ENCODE measurements at regions not wholly inside any gene's neighbourhood (a gene's known extent, or its start where the extent isn't known, plus 50 kb on each side); places are given as distances from the start of the nearest gene placed in this dataset.
"Not testable (repeated sequence)": the region's sequence is repeated elsewhere in the genome, so short reads cannot be mapped to it uniquely, and the experiment has no call there.

DNA sequence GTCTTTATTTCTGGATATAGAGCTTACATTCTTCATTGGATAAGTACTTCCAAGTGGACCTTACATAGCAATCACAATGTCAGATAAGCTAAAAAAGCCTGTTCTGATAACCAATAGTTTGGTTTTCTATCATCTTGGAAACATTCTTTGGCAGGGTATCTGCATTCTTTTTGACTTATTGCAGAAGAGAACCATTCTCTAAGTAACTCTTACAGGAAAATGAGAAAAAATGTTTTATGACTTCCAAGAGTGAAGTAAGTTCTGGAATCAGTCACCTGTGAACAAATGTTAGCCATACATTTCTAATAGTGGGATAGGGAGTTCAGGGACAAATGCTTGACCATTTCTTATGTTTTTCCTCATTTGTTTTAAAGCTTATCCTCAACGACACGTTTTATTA lies 564.0 kb downstream of the CD109 start:
- DNase-seq = no peak

DNA sequence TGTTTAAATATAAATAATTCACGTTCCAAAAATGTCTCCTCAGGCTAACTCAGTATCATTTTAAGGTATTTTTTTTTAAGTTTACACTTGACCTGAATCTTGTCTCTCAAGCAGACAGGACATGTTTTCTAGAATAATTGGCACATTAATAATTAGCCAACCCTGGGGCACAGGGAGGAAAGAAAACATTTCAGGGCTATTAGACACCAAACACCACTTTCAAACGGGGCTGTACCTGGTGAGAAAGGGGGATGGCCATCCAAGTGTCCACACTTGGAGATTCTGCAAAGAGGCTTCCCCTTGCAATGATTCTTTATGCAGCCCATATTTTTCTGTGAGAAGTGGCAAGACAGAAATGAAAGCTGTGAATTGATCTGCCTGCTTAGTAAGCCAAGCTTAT lies 560.8 kb downstream of the CD109 start:
- no peak for DNase-seq

DNA sequence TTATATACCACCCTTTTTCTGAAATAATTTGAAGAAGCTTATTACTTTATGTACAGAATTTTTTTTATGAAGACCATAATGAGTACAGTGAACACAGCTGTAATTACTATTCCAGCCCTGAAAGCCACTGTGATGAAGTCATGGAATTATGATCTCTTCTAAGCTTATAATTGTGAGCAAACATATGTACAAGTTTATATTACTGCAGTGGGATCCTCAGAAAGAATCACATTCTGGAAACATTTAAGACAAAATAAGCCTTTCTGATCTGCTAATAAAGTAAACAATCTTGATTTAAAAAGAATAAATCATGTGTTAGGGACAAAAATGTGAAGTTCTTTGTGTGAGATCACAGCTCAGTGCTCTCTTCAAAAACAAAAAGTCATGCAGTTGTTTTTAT lies 560.4 kb downstream of the CD109 start:
- peak; percentile 35 for DNase-seq

DNA sequence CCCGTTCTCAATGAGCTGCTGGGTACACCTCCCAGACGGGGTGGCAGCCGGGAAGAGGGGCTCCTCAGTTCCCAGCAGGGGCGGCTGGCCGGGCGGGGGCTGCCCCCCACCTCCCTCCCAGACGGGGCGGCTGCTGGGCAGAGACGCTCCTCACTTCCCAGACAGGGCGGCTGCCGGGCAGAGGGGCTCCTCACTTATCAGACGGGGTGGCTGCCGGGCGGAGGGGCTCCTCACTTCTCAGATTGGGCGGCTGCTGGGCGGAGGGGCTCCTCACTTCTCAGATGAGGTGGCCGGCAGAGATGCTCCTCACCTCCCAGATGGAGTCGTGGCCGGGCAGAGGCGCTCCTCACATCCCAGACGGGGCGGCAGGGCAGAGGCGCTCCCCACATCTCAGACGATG lies 559.0 kb downstream of the CD109 start:
- not testable (repeated sequence) for DNase-seq

DNA sequence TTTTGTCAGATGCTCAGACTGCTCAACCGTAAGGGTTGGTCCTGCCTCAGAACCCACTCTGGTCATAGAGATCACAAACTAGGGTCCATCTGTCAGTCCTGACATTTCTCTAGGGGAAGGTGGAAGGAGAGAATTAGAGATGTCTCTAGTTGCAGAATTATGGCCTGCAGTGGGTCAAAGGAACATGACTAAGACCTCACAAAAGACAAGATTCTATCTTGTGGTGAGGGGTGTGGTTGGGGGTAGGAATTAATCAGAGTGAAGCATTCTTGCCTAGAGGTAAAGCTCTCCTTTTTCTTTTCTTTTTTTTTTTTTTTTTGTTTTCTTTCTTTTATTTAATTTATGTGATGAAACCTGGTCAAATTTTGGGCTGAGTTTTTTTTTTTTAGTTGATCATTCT lies 558.1 kb downstream of the CD109 start:
- DNase-seq = not testable (repeated sequence)

DNA sequence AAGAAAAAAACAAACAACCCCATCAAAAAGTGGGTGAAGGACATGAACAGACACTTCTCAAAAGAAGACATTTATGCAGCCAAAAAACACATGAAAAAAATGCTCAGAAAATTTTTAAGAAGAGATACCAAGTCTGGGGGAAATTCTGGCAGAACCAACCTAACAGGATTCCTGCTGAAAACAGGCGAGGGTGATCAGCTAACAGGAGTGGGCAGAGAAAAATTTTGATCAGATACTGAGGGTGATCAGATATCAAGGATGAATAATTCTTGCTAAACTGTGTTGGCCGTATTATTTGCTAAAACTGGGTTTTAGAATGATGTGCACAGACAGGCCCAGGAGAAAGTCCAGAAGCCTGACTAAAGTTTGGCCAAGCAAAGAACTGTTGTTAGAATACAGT lies 557.3 kb downstream of the CD109 start:
- no peak for DNase-seq

DNA sequence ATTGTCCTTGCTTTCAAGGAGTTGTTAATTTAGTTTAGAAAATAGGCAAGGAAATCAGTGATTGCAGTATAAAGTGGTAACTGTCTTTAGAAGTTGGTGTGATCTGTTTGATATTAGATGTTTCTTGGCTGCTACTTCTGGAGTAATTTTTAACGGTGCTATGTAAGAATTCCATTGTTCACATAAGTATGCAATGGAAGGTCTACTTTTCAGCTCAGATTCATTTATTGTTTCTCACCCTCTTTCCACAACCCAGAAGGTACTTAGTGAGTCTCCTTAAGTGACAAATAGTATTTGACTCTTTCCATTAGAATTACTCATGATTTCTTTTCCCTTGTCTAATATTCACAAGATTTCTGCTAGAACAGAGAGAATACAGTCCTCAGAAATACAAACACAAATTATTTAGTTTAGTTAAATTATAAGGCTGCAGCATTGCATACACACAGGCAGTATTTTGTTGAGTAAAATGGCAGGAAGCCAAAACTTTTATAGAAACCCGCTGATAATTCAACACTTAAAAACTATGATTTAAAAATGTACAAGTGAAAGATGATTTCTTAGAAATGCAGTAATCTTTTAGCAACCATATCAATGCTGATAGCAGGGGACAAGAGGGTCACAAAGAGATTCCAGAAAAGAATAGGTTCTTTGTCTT lies 554.3 kb downstream of the CD109 start:
- peak; percentile 14 for DNase-seq

DNA sequence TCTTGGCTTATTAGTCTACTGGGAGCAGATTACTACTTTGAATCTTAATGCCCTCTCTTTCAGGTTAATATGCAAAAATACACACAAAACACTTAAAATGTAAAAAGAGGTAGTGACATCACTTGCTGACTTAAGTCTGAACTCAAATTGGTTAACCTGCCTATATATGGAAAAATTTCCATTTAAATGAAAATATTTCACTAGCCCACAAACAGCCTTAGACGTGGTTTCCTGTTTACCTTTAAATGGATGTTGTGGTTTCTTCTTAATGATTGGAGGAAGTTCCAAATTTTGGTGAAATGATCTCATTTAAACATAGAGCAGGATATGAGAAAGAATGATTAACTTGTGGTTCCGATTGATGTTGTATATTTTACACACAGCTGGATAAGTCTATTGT lies 553.7 kb downstream of the CD109 start:
- DNase-seq = no peak

DNA sequence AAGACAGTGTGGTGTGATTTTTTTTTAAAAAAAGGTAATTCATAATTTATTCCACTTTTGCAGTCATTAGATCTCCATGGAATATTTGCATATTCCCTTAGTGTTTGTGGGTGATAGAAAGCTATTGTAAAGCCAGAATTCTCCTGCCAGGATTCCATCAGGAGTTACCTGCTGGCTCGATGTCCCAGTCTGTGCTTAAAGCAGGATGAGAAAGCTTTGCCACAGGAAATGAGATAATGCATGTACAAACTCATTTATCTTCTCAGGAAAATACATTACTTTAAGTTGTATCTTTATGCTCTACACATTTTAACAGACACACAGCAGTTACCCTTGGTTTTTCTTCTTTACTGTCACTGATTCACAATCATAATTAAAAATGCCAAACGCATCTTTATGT lies 553.0 kb downstream of the CD109 start:
- DNase-seq = no peak

DNA sequence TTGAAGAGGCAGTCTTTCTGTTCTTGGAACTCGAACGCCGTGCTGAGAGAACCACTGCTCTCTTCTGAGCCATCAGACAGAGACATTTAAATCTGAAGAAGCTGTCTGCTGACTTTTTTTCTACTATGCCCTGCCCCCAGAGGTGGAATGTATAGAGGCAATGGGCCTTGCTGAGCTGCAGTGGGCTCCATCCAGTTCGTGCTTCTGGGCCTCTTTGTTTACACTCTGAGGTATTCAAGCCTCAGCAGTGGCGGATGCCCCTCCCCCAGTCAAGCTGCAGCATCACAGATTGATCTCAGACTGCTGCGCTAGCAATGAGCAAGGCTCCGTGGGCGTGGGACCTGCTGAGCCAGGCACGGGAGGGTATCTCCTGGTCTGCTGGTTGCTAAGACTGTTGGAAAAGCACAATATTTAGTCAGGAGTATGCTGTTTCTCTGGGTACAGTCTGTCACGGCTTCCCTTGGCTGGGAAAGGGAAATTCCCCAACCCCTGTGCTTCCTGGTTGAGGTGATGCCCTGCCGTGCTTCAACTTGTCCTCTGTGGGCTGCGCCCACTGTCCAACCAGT lies 526.8 kb downstream of the CD109 start:
- peak; percentile 19 for DNase-seq

DNA sequence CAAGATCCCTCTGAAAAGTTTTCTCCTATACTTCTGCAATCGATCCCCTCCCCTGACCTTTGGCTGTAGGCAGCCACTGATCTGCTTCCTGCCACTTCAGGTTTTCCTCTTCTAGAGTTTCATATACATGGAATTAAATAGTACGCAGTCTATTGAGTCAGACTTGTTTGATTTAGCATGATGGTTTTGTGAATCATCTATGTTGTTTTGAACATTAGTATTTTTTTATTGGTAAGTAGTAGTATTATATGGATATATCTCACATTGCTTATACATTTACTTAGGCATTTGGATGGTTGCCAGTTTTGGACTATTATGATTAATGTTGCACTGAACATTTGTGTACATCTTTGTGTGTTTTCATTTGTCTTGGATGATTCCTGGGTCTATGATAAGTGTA lies 518.0 kb downstream of the CD109 start:
- DNase-seq = no peak

DNA sequence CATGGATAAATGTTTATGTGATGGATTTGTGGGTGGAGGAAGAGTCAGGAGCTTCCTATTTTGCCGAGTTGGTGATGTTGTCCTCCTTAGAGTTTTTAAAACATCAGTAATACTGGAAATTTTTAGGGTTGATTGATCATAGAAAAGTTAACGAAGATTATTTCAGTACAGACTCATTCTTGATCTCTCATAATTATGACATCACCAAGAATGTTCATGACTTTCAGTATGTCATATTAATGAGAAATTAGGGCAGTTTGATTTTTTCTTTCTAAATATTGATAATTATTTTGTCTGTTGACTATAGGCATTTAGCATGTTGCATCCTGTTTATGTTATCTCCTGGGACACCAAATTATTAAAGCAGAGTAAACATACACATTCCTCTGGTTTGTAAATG lies 512.2 kb downstream of the CD109 start:
- no peak for DNase-seq

DNA sequence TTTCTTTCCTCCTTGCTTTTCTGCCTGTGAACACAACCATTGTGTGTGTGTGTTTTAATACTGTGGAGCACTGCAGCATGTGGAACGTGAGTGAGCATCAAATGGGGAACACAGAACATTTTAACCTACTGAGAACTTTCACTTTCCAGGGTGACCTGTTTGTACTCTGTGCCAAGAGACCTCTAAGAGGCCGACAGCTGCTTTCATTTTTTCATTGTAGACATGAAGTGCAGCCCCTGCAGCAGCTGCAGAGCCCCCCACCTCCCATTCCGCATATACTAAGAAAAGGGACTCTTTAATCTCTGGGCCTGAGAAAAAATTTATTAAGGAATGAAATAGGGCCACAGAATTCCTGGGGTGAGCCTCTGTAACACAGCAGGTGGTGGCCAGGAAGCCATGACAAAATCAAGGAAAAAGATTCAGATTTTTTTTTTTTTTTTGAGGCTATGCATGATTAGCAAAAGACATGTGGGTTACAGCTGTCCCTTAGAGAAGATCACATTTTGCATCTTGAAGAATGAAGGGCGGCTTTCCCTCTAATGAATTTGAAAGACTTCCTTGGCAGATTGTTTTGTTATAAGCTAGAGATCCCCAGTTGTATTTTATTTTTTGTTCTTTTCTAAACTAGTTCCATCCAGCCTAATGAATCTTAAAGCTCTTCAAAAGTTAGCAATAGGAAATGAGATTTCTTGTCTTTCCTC lies 503.4 kb downstream of the CD109 start:
- peak; percentile 45 for DNase-seq

DNA sequence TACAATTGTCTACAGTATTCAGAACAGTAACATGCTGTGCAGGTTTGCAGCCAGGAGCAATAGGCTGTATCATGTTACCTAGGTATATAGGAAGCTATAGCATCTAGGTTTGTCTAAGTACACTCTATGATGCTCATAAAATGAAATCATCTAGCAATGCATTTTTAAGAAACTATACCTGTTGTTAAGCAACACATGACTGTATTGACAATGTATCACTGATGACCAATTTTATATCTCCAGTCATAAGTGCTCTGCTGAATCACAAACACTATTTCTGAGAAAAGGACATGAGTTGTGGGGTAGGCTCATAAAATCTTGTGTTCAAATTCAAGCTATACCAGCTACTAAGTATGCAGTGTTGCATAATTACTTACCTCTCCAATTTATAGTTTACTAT lies 501.3 kb downstream of the CD109 start:
- no peak for DNase-seq

DNA sequence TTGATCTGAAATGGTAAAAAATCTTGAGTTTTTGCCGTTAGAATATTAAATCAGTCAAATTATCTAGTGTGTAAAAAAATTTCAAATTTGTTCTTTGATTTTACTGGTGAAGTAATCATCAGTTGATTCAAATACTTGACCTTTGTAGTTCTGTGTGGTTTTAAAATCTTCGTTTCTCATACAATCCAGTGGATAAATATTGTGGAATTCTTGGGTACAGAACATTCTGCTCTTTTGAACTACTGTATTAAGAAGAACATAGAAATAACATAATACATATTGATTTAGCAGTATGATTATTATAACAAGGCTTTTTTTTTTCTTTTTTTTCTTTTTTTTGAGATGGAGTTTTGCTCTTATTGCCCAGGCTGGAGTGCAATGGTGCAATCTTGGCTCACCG lies 491.8 kb downstream of the CD109 start:
- DNase-seq = no peak

DNA sequence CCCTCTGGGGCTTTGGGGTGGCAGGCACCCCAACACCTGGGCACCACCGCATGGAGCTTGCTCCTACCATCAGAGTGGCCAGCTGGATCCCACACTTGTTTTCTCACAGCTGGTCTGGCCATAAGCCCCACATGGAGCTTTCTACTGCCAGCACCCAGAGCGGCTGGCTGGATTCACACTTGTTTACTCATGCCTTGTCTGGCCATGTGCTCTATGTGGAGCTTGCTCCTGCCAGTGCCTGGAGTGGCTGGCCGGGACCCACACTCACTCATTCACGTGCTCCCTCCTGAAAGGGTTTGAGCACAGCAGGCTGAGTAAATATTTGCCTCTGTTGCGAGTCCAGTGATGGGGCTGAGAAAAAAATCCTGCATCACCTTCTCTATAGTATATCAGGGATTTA lies 487.0 kb downstream of the CD109 start:
- no peak for DNase-seq

DNA sequence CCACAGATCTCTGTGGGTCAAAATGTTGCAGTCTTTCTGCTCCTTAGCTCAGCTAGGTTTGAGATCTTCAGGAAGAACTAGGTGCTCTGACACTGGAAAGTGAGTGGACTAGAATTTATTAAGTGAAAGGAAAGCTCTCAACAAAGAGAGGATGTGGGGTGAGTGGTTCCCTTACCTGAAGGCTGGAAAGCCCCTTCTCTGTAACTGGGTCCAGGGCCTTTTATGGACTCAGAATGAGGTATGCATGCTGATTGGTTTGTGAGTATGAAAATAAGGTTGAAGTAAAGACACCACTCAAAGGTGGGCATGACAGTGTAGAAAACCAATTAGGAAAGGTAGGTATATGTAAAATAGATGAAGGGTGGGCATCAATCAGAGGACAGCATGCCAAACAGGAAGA lies 485.5 kb downstream of the CD109 start:
- DNase-seq = no peak

DNA sequence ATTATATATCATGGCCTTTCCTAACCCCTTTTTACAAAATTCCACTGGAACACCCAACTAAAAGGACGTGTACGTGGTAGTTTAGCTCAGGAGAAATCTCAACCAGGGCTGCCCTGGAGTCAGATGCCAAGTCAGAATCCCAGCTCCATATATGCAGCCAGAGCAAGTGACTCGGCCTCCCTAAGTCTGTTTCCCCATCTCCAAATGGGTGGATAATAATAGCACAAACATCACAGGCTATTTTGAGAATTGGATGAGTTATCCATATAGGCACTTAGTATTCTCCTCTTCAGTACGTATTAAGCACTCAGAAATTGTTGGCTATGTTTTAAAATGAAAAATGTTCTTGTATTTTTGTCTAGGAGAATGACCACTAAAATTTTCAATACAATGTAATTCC lies 481.5 kb downstream of the CD109 start:
- no peak for DNase-seq

DNA sequence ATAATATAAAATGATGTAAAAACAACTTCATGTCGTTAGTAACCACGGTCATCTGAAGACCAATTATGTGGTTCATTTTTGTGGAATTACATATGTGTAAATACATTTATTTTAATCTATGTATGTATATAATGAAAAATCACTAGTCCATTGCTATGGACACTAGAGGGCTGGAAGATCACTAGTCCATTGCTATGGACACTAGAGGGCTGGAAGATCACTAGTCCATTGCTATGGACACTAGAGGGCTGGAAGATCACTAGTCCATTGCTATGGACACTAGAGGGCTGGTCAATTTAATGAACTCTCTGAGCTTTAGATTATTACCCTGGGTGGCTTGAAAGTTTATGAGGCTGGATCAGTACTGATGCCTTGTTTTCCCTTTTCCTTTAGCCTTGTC lies 474.5 kb downstream of the CD109 start:
- not testable (repeated sequence) for DNase-seq

DNA sequence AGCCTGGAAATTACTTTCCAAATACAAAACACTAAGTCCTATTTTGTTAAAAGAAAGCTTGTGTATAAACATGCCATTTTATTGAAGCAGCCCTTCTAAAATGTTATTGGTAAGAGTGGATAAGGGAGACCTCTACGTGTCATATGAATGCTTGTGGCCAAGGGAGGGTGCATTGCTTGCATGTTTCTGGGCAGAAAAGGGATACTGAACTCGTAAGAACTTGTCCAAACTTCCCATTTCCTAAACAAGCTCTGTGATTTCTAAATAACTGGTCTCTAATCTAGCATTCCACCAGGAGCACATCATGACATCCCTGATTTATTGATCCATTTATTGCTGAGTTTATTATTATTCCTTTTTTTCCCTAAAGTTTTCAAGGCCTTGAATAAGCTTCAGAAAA lies 474.1 kb downstream of the CD109 start:
- no peak for DNase-seq

DNA sequence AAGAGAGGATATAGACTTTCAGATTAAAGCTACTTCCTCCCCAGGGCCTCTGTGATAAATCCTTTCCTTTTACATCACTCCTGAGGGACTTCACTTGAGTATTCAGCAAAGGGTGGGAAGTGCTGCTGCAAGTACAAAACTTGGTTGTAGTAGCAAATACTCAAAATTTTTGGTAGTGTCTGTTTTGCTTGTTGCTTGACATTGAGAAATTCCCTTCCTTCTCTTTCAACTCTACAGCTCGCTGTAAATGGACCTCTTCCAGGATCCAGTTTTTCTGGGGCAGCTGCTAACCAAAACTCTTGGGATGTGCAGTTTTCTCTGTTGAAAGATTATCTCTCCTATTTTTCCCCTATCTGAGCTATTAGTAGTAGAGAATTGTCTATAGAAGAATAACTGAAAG lies 472.0 kb downstream of the CD109 start:
- peak; percentile 7 for DNase-seq

DNA sequence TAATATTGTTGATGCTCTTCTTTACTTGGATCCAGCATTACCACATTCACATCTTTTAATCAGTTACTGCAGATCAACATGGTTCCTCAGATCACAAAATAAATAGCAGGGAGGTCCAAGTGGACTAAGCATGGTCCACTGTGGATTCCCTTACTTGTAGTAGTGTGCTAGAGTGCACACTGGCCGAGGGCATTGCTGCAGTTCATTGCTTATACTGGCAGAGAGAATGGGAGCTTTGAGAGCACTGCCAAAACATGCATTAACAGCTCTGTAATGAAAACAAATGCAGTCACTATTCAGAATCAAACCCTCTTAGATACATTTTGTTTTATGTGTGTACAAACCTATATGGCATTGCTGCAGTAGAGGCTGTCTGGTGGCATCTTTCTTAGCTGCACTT lies 471.5 kb downstream of the CD109 start:
- DNase-seq = peak; percentile 35

DNA sequence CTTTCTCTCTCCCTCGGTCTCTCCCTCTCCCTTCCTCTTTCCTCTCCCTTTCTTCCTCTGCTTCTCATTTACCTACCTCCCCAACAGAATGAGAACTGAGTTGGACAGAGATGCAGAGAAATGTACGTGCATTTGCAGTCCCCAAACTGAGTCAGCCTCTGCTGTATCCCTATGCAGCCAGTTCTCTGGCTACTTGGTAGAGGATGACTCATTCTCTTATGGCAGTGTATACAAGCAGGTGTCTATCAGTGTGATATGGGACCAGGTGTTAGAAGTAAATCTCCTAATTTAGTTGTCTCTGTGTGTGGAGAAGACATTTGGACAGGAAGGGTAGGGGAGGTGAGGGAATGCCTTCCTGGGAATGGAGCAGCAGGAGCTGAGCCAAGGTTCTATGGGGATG lies 470.8 kb downstream of the CD109 start:
- no peak for DNase-seq

DNA sequence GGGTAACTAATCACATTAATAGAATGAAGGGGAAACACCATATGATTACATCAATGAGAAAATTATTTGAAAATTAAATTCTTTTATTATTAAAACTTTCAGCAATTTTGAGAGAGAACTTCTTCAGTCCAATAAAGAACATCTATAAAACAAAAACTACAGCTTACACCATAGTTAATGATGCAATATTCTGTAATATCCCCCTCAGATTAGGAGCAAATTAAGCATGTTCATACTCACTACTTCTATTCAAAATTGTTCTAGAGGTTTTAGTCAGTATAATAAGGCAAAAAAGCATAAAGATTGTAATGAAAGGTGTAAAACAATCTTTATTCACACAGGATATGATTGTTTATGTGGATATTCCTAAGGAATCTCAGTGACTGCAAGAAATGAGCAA lies 465.4 kb downstream of the CD109 start:
- DNase-seq = no peak
